ENCODE measurements at regions not wholly inside any gene's neighbourhood (a gene's known extent, or its start where the extent isn't known, plus 50 kb on each side); places are given as distances from the start of the nearest gene placed in this dataset.

DNA sequence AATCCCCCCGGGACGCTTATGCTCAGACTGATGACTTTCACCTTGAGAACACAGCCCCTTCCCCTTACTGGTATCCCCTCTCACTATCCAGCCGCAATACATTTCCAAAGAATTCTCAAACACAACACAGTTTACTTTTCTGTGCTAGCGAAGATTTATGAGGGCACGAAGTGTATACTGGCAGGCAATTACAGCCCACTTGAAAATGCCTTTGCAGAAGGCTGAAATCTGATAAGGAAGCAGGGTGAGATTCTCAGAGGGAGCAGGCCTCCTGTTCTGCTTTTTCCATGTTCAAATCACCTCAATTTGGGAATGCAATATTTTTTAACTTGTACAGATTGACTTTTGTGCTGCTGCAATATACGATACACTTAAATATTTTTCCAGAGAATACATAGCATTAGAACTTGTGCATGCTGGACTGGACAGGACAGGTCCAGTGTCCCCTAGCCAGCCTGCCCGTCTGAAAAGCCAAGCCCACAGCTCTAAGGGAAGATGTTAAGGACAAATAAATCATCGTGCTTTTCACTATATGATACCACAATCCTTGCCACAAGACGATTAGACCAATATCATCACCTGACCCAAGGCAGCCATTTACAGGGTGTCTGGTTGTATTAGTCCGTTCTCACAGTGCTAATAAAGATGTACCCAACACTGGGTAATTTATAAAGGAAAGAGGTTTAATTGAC, 262.1 kb downstream of the EPHA4 start:
- Histone ChIP-seq H3K27me3 (ENCODE audit: control insufficient read depth, insufficient read depth, low read length) (no peaks in the 10 kb centered on the region; the same call in 1 of the 2 replicates), H3K36me3 (ENCODE audit: control insufficient read depth, insufficient read depth, low read length) (no peaks in the 10 kb centered on the region), H3K4me3 (ENCODE audit: low read depth, low read length) (no peak overlapping the region)
- TF ChIP-seq, protein P1, sequence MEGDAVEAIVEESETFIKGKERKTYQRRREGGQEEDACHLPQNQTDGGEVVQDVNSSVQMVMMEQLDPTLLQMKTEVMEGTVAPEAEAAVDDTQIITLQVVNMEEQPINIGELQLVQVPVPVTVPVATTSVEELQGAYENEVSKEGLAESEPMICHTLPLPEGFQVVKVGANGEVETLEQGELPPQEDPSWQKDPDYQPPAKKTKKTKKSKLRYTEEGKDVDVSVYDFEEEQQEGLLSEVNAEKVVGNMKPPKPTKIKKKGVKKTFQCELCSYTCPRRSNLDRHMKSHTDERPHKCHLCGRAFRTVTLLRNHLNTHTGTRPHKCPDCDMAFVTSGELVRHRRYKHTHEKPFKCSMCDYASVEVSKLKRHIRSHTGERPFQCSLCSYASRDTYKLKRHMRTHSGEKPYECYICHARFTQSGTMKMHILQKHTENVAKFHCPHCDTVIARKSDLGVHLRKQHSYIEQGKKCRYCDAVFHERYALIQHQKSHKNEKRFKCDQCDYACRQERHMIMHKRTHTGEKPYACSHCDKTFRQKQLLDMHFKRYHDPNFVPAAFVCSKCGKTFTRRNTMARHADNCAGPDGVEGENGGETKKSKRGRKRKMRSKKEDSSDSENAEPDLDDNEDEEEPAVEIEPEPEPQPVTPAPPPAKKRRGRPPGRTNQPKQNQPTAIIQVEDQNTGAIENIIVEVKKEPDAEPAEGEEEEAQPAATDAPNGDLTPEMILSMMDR (IDR thresholded peaks at IDR 0.05; ENCODE audit: insufficient read depth, low read depth, low read length): no peak
- CTCF ChIA-PET: no interaction called here
- POLR2A ChIA-PET: no interaction called here
- no peak for DNase-seq (ENCODE audit: low read depth)

DNA sequence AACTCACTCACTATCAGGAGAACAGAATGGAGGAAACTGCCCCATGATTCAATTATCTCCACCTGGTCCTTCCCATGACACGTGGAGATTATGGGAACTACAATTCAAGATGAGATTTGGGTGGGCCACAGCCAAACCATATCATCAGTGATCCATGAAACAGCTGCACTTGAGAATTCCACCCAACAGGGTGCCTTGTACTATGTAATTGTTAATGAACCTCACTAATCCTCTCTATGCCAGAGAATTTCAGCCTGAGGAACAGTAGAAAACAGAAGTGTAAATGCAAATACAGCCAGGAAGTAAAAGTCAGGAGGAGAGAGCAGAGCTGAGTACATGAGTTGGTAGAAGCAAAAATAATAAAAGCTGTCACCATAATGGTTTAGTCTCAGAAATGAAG, 261.4 kb downstream of the EPHA4 start:
- DNase-seq (ENCODE audit: low read depth): no peak
- Histone ChIP-seq H3K36me3 (ENCODE audit: control insufficient read depth, insufficient read depth, low read length) (no peaks in the 10 kb centered on the region), H3K27me3 (ENCODE audit: control insufficient read depth, insufficient read depth, low read length) (no peaks in the 10 kb centered on the region), H3K4me3 (ENCODE audit: low read depth, low read length) (no peak overlapping the region)
- CTCF ChIA-PET: no interaction called here
- TF ChIP-seq, protein P1 (IDR thresholded peaks at IDR 0.05; ENCODE audit: insufficient read depth, low read depth, low read length): no peak
- POLR2A ChIA-PET: no interaction called here

DNA sequence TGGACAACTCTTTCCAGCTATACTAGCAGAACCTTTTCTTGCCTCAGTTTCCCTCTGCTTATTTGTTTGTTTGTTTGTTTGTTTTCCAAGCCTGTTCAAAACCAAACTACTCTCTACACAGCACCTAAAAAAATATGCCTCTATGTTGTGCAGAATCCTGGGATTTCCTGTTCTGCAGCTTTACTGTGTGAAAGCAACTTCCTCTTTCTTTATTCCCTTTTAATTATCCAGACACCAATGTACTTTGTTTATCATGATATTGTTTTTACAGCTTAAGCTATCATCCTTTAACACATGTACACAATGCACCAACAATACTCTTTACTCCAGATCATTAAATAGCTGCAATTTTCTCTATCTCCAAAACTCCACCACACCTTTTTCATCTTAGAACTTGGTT, 259.5 kb downstream of the EPHA4 start:
- TF ChIP-seq, protein P1 (IDR thresholded peaks at IDR 0.05; ENCODE audit: insufficient read depth, low read depth, low read length): no peak
- H3K27me3 ChIP-seq (ENCODE audit: control insufficient read depth, insufficient read depth, low read length): no peaks in the 10 kb centered on the region
- H3K36me3 ChIP-seq (ENCODE audit: control insufficient read depth, insufficient read depth, low read length): no peaks in the 10 kb centered on the region
- no peak overlapping the region for H3K4me3 ChIP-seq (ENCODE audit: low read depth, low read length)
- ChIA-PET POLR2A (no interaction called here), CTCF (interaction anchor here (1.3 kb wide), 1 partner anchor 8 kb away, joined by 3 read pairs; no protein-coding TSS in a partner anchor)
- no peak for DNase-seq (ENCODE audit: low read depth)

DNA sequence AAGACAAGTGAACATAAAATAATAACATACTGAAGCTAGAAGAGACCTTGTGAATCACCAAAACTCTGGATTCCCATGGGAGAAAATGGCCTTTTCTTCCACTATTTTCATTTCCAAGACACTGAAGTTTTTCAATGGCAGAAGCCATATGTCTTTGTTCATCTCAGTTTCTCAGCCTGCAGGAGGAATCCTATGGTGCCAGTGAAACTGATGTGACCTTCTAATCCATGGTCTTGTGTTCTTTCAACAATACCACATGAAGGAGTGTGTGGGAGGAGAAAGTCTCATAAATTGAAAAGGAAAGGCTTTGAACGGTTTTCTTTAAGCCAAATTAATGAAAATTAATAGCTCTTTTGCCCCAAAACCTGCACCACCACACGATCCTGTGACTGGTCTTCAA, 257.3 kb downstream of the EPHA4 start:
- H3K36me3 ChIP-seq (ENCODE audit: control insufficient read depth, insufficient read depth, low read length): no peaks in the 10 kb centered on the region
- no peaks in the 10 kb centered on the region for H3K27me3 ChIP-seq (ENCODE audit: control insufficient read depth, insufficient read depth, low read length)
- CTCF ChIA-PET: interaction anchor here (0.6 kb wide), 2 partner anchors 102 to 981 kb away, joined by 3 read pairs; no protein-coding TSS in a partner anchor
- no peak overlapping the region for H3K4me3 ChIP-seq (ENCODE audit: low read depth, low read length)
- TF ChIP-seq, protein P1 (IDR thresholded peaks at IDR 0.05; ENCODE audit: insufficient read depth, low read depth, low read length): no peak
- POLR2A ChIA-PET: no interaction called here
- DNase-seq (ENCODE audit: low read depth): no peak

DNA sequence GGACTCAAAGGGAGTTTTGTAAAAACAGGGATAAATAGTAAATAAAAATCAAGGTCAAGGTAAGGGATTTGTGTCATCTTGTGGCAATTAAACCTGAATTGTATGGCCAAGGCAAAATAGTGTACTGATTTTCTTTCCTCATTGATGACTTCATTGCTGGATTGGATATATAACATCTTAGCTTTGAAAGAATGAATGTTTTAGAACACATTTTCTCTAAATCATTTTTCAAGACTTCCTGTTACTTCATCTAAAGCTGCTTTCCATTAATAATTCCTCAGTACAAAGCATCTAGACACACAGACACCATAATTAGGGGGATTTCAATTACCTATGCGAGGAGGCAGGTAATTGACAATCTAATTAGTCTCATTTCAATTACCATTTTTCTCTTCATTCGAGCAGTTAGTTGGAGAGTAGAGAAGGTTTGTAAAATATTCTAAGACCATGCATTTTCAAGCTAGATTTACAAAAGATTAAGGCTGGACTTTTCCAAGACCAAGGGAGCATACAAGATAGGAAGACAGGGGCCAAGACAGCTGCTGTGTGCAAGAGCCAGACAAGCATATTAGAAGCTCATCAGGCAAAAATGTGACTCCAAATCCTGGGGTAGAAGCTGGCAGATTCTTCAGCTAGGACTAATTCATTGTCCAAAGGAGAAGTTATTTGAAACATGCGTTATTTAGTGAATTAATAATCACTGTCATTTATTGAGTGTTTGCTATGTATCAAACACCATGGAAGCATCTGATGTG, 253.6 kb downstream of the EPHA4 start:
- TF ChIP-seq, protein P1 (IDR thresholded peaks at IDR 0.05; ENCODE audit: insufficient read depth, low read depth, low read length): no peak
- H3K4me3 ChIP-seq (ENCODE audit: low read depth, low read length): no peak overlapping the region
- peak; percentile 31 for DNase-seq (ENCODE audit: low read depth)
- ChIA-PET CTCF (no interaction called here), POLR2A (no interaction called here)
- H3K36me3 ChIP-seq (ENCODE audit: control insufficient read depth, insufficient read depth, low read length): no peaks in the 10 kb centered on the region
- no peaks in the 10 kb centered on the region for H3K27me3 ChIP-seq (ENCODE audit: control insufficient read depth, insufficient read depth, low read length)
